HG02763 (cell line): ENCODE measurements at regions not wholly inside any gene's neighbourhood (a gene's known extent, or its start where the extent isn't known, plus 50 kb on each side); places are given as distances from the start of the nearest gene placed in this dataset.
"Not testable (repeated sequence)": the region's sequence is repeated elsewhere in the genome, so short reads cannot be mapped to it uniquely, and the experiment has no call there.

ENCODE experiments used
- ATAC-seq: cut with Tn5 transposase; IDR thresholded peaks from one replicate; pipeline ENCODE4 v1.9.1; 2021; ENCODE audit warnings: mild to moderate bottlenecking, moderate library complexity; ENCODE audit not compliant: unreplicated experiment

DNA sequence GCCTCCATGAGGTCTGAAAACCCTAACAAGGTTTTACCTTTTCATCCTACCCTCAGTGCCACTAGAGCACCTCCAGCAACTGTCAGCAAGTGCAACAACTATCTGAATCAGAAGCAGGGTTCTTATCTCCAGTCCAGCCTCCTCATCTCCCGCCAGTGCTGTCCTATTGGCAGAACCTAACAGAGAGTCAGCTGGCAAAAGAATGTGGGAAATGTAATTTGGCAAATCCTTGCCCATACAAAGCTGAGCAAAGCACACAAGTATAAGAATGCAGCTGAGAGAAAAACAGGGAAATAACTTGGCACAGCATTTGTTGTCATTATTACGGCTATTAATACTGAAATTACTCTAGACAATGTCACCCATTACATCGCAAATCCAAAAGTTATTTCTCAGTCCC lies 124.2 kb downstream of the ATP6V1G3 start:
- no peak for ATAC-seq

DNA sequence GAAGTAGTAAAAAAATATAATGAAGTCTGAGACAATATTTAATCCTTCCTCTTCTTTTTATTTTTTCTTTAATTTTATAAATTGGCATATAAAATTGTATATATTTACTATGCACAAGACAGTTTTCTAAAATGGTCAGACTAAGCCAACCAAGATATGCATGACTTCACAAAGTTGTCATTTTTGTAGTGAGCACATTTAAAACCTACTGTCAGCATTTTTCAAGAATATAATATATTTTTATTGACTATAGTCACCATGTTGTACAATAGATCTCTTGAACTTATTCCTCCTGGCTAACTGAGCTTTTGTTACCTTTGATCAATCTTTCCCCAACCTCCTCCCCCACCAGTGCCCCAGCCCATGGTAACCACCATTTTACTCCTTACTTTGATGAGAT lies 129.2 kb downstream of the ATP6V1G3 start:
- no peak for ATAC-seq

DNA sequence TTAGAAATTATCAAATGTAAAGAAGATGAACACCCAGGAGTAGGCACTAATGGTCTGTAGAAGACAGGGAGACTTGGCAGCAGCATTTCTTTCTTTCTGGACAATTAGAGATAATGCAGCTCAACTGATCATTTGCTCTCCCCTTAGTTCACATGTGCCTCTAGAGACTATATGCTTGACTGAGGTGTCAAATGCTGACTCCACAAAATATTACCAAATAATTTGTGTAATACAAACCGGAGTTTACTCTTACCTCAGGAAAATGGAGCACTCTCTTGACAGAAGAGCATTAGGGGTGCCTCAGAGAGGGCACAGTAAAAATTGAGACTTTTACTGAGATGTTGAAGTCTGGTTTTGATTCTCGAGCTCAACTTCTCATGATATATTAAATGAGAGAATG lies 131.8 kb downstream of the ATP6V1G3 start:
- ATAC-seq: no peak

DNA sequence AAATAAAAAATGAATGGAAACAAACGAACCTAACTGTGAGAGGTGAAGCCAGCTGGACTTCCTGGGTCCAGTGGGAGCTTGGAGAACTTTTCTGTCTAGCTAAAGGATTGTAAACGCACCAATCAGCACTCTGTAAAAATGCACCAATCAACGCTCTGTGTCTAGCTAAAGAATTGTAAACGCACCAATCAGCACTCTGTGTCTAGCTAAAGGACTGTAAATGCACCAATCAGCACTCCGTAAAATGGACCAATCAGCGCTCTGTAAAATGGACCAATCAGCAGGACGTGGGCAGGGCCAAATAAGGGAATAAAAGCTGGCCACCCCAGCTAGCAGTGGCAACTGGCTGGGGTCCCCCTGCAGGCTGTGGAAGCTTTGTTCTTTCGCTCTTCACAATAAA lies 135.8 kb downstream of the ATP6V1G3 start:
- not testable (repeated sequence) for ATAC-seq

DNA sequence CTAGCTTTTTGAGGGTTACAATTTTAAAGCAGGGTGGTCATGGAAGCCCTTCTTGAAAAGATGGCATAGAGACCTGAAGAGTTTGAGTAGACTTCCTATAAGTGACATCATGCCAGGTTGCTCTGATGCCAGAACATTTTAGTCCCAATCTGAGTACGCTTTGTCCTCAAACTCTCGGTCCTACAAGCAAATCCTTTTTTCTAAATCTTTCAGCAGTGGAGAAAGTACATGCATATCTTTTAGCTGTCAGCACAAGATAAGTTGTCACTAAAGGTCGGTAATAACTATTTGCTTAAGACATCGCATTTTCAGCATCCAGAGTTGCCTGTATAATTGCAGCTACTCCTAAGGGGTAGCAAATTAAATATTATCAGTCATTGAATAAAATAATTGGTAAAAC lies 140.4 kb downstream of the ATP6V1G3 start:
- no peak for ATAC-seq

DNA sequence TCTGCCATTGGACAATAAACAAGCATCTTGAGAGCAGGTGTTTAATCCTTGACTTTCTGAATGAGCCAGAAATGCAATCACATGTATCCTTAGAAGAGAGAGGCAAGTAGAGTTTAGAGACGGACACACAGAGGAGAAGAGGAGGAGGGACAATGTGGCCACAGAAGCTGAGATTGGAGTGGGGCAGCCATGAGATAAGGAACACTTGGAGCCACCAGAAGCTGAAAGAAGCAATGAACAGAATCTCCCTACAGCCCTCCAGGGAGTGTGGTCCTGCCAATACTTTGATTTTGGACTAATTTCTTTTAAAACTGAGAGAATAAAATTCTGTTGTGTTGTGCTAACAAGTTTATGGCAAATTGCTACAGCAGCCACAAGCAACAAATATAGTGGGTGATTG lies 141.0 kb downstream of the ATP6V1G3 start:
- no peak for ATAC-seq

DNA sequence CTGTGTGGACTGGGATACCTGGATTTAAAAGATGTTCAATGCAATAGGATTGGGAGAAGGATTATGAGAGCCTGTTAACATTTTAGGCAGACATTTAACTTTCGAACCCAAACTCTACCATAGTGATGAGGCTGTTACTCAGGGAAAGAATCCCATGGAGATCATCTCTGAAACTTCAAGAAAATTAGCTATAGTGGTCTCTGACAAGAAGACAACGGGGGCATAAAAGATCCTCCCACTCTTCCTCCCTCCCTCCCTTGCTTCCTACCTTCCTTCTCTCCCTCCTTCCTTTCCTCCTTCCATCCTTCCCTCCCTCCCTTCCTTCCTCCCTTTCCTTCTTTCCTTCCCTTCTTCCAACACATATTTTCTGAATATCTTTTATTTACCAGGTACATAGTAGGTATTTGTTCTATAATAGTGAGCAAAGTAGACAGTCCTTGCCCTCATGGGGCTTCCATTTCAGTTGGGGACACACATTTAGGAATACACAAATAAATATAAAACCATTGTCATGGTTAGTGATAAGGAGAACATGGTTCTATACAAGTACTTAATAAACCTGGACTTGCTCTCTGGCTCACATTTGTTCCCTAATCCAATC lies 143.2 kb downstream of the ATP6V1G3 start:
- no peak for ATAC-seq

DNA sequence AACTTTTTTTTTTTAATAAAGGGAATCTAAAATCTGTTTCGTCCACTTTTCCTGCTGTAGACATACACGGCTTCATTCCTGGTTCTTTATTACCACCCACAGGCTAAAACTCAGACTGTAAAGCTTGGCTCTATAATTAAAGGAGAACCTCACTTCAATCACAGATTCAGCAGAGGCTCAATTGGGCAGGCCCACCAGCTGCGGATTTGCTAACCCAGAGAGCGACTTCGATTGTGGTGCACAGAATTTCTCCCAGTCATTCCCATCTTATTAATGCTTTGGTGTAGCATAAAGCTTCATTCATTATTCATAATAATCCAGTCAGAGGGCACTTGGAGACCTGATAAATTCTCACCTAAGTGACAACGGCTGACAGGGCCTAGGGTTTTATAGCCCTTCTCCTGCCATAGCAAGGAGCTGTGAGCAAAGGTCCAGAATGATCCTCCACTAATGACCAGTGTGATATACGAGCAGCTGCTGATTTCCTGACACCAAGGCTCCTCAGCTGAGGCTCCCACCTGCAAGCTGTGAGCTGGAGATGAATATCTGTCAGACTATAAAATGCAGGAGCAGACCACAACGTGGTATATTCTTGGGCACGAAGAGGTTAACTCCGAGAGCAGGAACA lies 149.0 kb downstream of the ATP6V1G3 start:
- ATAC-seq: no peak

DNA sequence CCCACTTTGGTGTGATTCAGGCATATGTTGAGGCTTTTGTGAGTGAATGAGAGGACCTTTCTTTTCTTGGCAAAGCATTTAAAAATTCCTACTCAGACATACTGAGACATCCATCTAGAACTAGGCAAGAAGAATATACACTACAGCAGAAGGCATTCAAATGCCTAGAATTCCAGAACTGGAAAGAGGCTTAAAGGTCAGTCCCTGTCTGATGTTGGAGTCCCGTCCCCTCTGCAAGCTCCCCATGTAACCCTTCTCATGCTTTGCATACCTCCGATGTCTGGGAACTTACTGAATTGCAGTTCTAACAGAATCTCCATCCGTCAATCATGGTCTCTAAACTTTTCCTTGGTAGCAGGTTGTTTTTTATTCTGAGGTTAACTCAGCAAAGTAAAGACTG lies 152.9 kb downstream of the ATP6V1G3 start:
- ATAC-seq: no peak

DNA sequence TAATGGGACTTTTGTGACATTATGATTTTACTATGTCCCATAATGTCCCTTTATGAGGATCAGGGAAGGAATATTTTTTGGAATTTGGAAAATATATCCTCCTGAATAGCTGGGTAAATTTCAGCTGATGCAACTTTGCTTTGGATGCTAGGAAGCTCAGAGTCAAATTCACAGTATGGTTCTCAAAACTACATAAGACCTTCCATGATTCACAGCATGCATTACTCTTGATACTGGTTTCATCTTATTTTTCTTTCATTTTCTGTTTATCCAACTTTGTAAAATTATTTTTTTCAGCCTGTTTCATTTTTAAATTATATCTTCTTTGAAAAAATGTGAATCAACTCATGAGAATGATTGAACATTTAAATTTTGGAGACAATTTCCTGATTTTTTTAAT lies 160.2 kb downstream of the ATP6V1G3 start:
- ATAC-seq: no peak

DNA sequence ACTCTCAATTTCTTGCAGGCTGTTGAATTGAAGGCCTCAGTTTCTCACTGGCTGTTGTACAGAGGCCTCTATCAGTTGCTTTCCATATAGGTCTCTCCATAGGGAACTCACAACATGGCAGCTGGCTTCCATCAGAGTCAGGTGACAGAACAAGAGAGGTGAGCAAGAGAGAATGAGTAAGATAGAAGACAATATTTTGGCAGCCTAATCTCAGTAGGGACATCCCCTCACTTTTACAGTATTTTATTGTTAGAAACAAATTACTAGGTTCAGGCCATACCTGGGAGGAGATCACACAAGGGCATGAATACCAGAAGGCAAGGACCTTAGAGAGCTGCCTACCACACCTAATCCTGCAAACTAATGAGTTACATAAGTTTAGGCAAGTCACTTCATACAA lies 162.8 kb downstream of the ATP6V1G3 start:
- ATAC-seq: no peak

DNA sequence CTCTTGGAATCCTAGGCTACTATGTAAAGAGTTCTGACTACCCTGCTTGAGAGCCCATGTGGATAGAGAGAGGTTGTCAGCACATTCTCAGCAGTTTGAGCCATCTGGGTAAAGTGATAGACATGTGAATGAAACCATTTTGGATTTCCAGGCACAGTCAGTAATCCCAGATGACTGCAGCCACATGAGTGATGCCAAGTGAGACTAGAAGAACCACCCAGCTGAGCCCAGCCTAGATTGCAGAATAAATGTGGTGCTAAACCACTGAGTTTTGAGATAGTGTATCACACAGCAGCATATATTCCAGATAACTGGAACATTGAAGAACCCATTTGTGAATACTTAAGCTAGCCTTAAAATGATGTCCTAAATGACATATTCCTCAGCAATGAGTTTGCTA lies 166.2 kb downstream of the ATP6V1G3 start:
- no peak for ATAC-seq

DNA sequence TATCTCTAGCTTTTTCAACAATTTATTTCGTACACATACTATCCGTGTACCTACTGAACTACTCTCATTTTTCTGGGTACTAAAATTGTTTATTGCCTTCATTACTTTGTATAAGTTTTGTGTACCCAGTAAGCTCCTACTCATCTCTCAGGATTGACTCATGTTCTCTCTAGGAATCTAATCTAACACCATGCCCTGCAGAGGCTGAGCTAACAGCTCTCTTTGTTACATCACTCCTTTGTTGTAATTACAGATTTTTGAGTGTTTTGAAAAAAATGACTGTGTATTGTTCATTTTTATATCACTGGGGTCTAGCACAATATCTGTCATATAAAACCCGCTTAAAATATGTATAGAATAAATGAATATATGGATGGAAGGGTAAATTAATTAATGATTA lies 167.1 kb downstream of the ATP6V1G3 start:
- no peak for ATAC-seq
